Activated naive CD8-positive, alpha-beta T cell treated with anti-CD3 and anti-CD28 coated beads, Interleukin-2, amount 50 U/mL, for 24 hours (primary cell): ENCODE measurements at regions not wholly inside any gene's neighbourhood (a gene's known extent, or its start where the extent isn't known, plus 50 kb on each side); places are given as distances from the start of the nearest gene placed in this dataset.
"Not testable (repeated sequence)": the region's sequence is repeated elsewhere in the genome, so short reads cannot be mapped to it uniquely, and the experiment has no call there.

Experiments used
- ATAC-seq: fragments of 150-1000 bp; cut with Tn5 transposase; one replicate; pipeline ENCODE4 v1.10.0; 2021
- DNase-seq: peaks from one replicate; pipeline ENCODE4 v3.0.0; 2021
- H3K27ac Mint-ChIP-seq: one replicate; pipeline ENCODE4 v1.8.0; 2021; ENCODE audit warnings: mild to moderate bottlenecking, mixed read lengths
- H3K27me3 Mint-ChIP-seq: one replicate; pipeline ENCODE4 v1.8.0; 2021; ENCODE audit warnings: mixed read lengths
- H3K36me3 Mint-ChIP-seq: one replicate; pipeline ENCODE4 v1.8.0; 2021; ENCODE audit warnings: low read depth, mixed read lengths
- H3K4me1 Mint-ChIP-seq: one replicate; pipeline ENCODE4 v1.8.0; 2021; ENCODE audit warnings: mixed read lengths
- H3K4me3 Mint-ChIP-seq: one replicate; pipeline ENCODE4 v1.8.0; 2021; ENCODE audit warnings: mild to moderate bottlenecking, moderate library complexity, mixed read lengths
- H3K9me3 Mint-ChIP-seq: one replicate; pipeline ENCODE4 v1.8.0; 2021; ENCODE audit warnings: mixed read lengths

DNA sequence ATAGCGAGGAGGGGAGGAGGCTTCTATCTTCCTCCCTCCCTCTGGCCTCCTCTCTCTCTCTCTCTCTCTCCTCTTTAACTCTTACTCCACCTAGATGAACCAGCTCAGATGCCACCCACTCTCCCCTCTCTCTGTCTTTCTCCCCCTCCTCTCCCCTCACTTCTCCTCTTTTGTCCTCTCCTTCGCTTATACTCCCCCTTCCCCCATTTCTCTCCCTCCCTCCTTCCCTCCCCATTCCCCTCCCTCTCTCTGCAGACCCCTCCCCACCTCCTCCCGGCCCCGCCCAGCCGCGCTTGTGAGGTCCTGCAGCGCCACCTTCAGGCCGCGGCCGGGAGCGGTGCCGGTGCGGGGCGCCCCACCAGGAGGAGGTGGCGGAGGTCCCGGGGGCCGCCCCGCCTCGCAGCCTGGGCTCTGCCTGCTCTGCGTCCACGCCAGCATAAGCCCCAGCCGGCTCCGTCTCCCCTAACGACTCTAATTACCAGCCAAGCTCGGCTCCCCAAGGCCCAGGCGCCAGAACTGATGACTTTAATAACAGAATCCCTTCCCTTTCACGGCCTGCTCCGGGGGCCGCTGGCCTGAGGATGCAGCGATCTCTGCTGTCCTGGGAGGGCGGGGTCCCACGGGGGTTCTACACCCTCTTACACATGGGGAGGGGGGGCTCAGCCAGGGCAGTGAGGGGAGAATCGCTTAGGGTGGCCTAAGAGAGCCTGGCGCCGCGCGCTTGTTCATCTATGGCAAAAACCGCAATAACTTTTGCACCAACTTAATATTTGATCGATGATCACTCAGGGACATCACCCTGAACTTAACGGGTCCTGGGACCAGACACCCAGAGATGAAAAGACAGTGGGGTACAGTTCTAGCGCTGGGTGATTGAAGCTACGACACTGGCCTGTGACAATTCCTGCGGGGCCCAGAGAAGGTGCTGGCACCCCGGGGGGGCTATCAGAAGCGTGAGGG, 637.3 kb downstream of the MATN1 start:
- no peak overlapping the region for H3K27ac Mint-ChIP-seq
- peaks cover 39% of the 10 kb centered on the region for H3K27me3 Mint-ChIP-seq
- peak; percentile 37 for ATAC-seq
- peak; percentile 60 for DNase-seq
- H3K4me1 Mint-ChIP-seq = no peaks in the 10 kb centered on the region
- no peaks in the 10 kb centered on the region for H3K36me3 Mint-ChIP-seq
- no peak overlapping the region for H3K4me3 Mint-ChIP-seq
- peaks cover 7% of the 10 kb centered on the region for H3K9me3 Mint-ChIP-seq

DNA sequence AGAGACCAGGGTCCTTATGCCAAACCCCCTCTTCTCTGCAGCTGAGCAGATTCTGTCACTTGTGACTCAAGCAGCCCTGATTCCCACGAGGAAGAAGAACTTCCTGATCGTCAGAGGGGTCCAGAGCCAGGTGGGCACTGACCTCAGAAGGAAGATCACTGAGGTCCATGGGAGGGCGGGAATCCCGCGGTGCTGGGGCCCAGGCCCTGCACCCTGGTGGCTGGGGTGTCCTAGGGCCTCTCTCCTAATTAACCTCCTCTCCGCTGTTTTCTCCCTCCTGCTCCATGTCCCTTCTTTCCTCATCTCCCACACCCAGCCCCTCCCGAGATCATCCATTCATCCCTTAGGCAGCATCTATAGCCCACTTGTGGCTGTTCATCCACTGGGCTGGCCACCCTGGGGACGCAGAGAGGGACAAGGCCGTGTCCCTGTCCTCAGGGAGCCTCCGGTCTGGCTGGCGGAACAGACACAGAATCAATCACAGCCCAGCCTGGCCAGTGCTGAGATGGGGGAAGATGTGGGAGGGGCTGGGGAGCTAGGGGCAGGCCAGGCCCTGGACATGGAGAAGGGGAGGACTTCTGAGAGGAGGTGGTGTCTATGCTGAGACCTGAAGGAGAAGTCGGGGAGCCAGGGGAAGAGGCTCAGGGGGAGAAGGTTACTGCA, 638.3 kb downstream of the MATN1 start:
- Mint-ChIP-seq H3K36me3 (no peaks in the 10 kb centered on the region), H3K4me3 (no peak overlapping the region), H3K4me1 (no peaks in the 10 kb centered on the region), H3K9me3 (peaks cover 4% of the 10 kb centered on the region), H3K27me3 (peaks cover 39% of the 10 kb centered on the region), H3K27ac (no peak overlapping the region)
- ATAC-seq (no peak), DNase-seq (no peak)

DNA sequence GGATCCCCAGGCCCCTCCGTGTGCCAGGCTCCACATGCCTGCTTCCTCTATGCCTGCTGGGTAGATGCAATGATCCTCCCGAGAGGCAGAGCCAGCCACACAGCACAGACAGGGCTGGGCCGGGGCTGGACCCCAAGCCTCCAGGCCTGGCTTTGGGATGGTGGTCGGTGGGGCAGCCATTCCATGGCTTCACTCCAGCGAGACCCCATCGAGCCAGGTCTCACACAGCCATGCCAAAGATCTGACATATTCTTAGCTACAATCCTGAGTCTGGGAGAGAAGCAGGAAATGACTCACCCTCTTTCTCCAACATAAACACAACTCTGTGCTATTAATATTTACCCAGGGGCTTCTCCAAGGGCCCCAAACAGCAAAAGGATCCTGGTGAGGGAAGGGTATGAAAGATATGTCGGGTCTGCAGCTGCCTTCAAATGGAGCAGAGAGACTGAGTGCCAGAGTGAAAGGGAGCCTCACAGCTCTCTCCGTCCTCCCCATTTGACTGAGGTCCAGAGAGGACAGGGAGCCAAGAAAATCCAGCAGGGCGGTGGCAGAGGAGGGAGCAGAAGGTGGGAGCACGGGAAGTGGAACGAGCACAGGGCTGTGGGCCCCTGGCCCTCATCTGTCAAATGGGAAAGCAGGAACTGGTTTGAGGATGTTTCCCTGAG, 639.5 kb downstream of the MATN1 start:
- H3K4me1 Mint-ChIP-seq = no peaks in the 10 kb centered on the region
- no peaks in the 10 kb centered on the region for H3K36me3 Mint-ChIP-seq
- DNase-seq (no peak), ATAC-seq (no peak)
- no peak overlapping the region for H3K27ac Mint-ChIP-seq
- H3K27me3 Mint-ChIP-seq = peaks cover 31% of the 10 kb centered on the region
- no peaks in the 10 kb centered on the region for H3K9me3 Mint-ChIP-seq
- no peak overlapping the region for H3K4me3 Mint-ChIP-seq

DNA sequence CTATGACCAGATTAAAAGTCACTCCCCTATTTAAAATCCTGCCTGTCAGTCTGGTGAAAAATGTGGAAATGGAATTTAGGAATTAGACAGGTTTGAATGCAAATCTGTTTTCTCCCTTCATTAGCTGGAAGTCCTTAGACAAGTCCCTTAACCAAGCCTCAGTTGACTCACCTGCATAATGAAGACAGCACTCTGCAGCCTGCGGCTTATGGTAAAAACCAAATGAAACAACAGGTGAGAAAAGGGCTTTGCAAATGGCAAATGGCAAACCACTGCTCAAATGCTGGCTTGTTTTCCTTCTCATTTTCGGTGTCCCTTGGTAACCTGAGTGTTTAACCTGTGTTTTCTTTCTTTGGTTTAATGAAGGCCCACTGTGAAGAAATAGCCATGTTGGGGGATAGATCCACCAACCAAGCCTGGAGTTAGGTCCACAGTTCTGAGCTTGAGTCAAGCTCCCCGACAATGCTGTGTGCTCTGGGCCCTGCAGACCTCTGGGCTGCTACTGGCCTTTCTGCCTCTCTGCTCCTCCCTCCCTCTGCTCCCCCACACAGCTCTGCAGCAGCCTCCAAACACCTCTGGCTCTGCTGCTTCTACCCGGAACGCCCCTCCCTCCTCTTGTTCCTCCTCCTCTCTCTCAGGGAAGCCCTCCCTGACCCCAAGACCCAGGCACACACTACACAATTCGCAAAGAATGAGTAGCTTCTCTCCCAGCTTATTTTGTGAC, 641.8 kb downstream of the MATN1 start:
- peaks cover 23% of the 10 kb centered on the region for H3K27me3 Mint-ChIP-seq
- no peaks in the 10 kb centered on the region for H3K4me1 Mint-ChIP-seq
- ATAC-seq = no peak
- DNase-seq = no peak
- H3K36me3 Mint-ChIP-seq = no peaks in the 10 kb centered on the region
- no peak overlapping the region for H3K27ac Mint-ChIP-seq
- H3K9me3 Mint-ChIP-seq = no peaks in the 10 kb centered on the region
- no peak overlapping the region for H3K4me3 Mint-ChIP-seq

DNA sequence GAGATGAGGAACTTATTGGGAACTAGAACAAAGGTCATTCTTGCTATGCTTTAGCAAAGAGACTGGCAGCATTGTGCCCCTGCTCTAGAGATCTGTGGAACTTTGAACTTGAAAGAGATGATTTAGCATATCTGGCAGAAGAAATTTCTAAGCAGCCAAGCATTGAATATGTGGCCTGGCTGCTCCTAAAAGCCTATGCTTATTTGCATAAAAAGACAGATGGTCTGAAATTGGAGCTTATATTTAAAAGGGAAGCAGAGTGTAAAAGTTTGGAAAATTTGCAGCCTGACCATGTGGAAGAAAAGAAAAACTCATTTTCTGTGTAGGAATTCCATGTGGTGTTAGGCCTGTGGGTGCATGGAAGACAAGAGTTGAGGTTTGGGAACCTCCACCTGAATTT, 647.5 kb downstream of the MATN1 start:
- not testable (repeated sequence) for ATAC-seq, H3K4me1 Mint-ChIP-seq, H3K9me3 Mint-ChIP-seq, DNase-seq, H3K27me3 Mint-ChIP-seq, H3K4me3 Mint-ChIP-seq, H3K36me3 Mint-ChIP-seq, H3K27ac Mint-ChIP-seq

DNA sequence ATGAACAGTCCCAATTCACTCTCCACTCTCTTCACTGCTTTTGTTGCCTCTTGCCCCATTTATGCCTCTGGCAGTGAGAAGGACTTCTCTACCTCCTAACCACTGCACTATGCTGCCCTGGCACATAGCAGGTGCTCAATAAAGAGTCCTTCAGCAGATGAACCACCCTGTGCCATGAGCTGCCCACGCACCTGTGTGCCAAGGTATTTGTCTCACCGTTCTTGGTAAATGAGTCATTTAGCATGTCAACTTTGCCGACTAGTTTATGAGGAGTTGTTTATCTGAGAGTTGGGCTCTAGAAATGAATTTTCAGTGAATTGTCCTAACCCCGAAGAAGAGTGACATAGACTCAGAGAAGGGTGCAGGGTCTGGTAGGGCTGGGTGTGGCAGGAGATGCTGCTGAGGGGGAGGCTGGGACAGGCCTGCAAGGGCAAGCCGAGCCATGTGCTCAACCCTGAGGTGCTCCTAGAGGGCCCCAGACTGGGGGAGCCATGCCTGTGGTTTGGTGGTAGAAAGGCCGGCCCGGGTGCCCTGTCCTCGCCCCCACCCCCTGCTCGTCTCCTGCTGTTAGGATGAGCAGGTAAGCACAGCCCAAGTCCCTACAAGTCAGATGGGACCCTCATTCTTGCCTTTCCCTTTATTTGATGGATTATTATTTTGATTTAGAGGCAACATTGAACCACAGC, 654.5 kb downstream of the MATN1 start:
- no peak for ATAC-seq
- peaks cover 2% of the 10 kb centered on the region for H3K4me1 Mint-ChIP-seq
- peaks cover 3% of the 10 kb centered on the region for H3K27me3 Mint-ChIP-seq
- no peak for DNase-seq
- H3K4me3 Mint-ChIP-seq = no peak overlapping the region
- no peaks in the 10 kb centered on the region for H3K9me3 Mint-ChIP-seq
- no peak overlapping the region for H3K27ac Mint-ChIP-seq
- no peaks in the 10 kb centered on the region for H3K36me3 Mint-ChIP-seq

DNA sequence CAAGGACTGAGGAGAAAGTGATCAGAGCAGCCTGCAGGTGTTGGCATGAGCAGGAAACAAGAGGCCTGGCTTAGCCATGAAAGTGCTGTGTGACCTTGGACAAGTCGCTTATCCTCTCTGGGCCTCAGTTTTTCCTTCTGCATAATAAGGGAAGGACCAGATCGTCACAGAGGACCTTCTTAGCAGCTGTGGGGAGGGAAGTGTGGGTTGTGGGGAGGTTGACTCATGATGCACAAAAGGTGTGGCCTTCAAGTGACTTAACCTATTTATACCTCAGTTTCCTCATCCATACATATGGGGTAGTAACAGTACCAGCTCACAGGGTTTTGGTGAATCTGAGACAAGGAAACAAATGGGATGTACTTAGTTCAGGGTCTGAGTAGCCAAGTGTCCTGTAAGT, 658.8 kb downstream of the MATN1 start:
- no peak overlapping the region for H3K4me3 Mint-ChIP-seq
- DNase-seq = no peak
- H3K4me1 Mint-ChIP-seq = peaks cover 2% of the 10 kb centered on the region
- H3K27me3 Mint-ChIP-seq = peaks cover 3% of the 10 kb centered on the region
- H3K36me3 Mint-ChIP-seq = no peaks in the 10 kb centered on the region
- no peak overlapping the region for H3K27ac Mint-ChIP-seq
- no peaks in the 10 kb centered on the region for H3K9me3 Mint-ChIP-seq
- ATAC-seq = peak; percentile 44

DNA sequence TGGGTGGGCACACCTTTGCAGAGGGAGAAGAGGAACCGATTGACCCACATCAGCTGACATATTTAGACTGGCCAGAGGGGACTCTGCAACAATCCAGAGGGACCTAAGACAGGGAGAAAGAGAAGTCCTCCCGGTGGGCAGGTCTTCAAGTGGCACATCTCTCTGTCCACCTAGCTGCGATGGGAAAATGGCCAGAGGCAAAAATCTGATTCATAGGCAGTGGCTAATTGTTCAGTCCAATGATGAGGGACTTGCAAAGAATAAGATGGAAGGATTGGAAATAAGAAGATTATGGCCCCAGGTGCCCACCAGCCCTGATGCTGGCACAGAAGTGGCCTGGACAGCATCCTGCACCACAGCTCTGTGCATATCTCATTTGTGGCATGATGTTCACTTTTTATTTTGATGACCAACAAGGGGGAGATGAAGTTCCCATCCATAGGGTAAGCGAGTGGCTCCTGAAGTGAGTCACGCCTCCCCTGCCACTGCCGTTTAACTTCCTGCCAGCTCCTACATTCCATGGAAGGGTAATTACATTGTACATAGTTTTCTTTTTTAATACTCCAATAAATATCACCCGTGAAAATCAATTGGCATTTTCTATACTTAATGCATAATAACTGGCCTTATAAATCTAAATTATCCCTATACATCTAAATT, 659.6 kb downstream of the MATN1 start:
- Mint-ChIP-seq H3K27ac (no peak overlapping the region), H3K9me3 (no peaks in the 10 kb centered on the region), H3K27me3 (peaks cover 3% of the 10 kb centered on the region), H3K36me3 (no peaks in the 10 kb centered on the region), H3K4me1 (peaks cover 2% of the 10 kb centered on the region), H3K4me3 (no peak overlapping the region)
- ATAC-seq (no peak), DNase-seq (no peak)

DNA sequence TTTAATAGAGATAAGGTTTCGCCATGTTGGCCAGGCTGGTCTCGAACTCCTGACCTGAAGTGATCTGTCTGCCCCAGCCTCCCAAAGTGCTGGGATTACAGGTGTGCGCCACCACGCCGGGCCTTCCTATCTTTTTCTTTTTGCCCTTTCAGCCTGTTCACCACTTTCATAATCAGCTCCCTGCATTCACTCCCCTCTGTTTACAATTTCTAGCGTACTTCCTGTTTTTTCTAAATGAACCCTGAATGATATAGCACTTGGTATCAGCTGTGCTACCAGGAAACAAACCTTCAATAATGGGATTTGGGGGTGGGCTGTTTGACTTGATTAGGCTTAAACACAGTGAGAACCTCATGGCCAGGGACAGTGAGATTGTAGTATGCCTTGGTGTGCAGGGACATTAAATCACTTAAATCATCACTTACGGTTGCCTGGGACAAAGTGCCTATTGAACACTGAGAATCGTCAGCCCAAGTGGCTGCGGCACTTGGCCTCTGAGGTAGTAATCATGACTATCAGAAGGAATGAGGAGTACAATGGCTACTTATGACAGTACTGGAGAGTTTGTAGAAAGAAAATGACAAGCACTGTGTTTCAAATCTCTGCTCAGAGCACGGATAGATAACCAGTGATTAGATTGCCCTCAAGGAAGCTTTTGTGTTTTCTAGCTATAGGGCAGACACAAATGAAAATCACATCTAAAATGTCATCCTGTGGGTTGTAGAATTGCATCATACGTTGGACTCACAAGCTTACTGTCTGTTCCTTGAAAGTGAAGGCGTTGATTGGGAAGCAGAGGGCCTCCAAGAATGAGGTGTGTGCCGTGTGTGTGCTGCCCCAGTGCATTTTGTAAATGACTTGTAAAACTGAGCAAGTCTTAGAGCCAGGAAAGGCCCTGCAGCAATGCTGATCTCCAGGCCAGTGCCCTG, 661.8 kb downstream of the MATN1 start:
- Mint-ChIP-seq H3K4me1 (peaks cover 2% of the 10 kb centered on the region), H3K9me3 (no peaks in the 10 kb centered on the region), H3K27ac (no peak overlapping the region), H3K4me3 (no peak overlapping the region), H3K36me3 (no peaks in the 10 kb centered on the region), H3K27me3 (peaks cover 5% of the 10 kb centered on the region)
- ATAC-seq (no peak), DNase-seq (no peak)

DNA sequence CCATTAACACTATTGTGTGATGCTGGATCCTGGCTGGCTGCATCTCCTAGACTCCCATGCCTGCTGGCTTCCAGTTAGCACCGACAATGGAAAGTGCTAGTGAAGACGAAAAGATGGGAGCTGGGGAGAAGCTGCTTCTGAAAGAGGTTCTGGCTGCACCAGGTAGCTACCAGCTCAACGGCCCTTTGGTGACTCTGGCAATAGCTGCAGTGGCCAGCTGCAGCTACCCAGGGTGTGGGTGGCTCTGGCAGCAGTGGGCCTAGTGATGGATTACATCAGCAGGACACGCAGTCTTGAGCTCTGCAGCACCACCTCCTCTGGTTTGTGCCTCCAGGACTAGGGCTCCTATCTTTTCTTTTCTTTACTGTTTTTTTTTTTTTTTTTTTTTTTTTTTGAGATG, 662.6 kb downstream of the MATN1 start:
- Mint-ChIP-seq H3K9me3 (no peaks in the 10 kb centered on the region), H3K4me1 (peaks cover 2% of the 10 kb centered on the region), H3K27me3 (peaks cover 5% of the 10 kb centered on the region), H3K27ac (no peak overlapping the region), H3K36me3 (no peaks in the 10 kb centered on the region), H3K4me3 (no peak overlapping the region)
- ATAC-seq (no peak), DNase-seq (no peak)

DNA sequence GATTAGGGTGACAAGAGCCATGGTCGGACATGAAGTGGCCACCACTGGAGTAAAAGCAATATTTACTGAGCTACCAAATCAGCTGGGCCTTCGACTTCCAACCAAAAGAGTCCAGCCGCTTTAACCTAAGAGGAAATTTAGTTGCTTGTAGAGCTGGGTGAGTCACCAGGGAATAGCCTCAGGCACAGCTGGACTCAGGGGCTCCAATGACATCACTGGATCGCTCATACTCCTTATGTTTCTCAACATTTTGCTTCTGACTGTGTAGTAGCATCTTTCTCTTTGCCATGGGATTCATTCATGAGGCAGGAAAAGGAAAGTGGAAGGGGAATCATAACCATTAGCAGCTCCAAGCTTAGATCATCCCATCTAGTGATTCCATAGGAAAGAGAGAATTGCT, 664.4 kb downstream of the MATN1 start:
- Mint-ChIP-seq H3K27ac (no peak overlapping the region), H3K36me3 (no peaks in the 10 kb centered on the region), H3K4me1 (no peaks in the 10 kb centered on the region), H3K9me3 (no peaks in the 10 kb centered on the region), H3K27me3 (peaks cover 11% of the 10 kb centered on the region), H3K4me3 (no peak overlapping the region)
- DNase-seq (no peak), ATAC-seq (no peak)

DNA sequence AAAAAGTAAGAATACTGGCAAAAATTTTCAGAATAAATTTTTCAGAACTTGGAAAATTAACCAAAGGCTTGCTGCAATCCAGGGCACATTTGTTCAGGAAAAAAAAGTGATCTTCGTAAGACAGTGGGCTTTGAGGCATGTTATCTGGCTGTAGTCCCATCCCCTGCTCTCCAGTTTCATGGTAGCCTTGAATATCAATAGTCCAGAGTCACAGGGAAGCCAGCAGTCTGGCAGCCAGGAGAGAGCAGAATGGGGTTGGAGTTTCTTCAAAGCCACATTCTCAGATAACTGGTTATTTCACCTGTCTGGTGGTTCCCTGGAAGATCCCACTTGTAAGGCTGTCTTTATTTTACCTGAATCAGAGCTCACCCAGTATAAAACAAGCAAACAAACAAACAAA, 669.3 kb downstream of the MATN1 start:
- Mint-ChIP-seq H3K36me3 (no peaks in the 10 kb centered on the region), H3K27ac (no peak overlapping the region), H3K4me3 (no peak overlapping the region), H3K27me3 (peaks cover 29% of the 10 kb centered on the region), H3K4me1 (no peaks in the 10 kb centered on the region), H3K9me3 (no peaks in the 10 kb centered on the region)
- DNase-seq (no peak), ATAC-seq (no peak)

DNA sequence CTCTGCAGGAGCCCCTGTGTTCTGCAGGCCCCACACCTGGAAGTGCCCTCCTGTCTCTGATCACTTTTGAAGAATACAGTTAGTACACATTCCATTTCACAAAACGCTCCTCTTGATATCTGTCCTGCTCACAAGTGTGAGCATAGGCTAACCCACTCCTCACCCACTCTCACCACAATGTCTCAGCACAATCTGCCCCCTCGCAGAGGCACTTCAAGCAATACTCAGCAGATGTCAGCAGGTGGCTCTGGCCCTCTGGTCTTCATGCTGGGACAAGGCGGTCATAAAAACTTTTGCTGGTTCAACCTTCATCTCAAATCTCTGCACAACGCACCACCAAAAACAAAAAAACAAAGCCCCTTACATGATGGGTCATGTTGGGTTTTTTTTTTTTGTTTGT, 671.2 kb downstream of the MATN1 start:
- H3K27ac Mint-ChIP-seq = no peak overlapping the region
- H3K4me1 Mint-ChIP-seq = no peaks in the 10 kb centered on the region
- H3K9me3 Mint-ChIP-seq = no peaks in the 10 kb centered on the region
- H3K36me3 Mint-ChIP-seq = no peaks in the 10 kb centered on the region
- H3K27me3 Mint-ChIP-seq = peaks cover 31% of the 10 kb centered on the region
- DNase-seq (no peak), ATAC-seq (no peak)
- no peak overlapping the region for H3K4me3 Mint-ChIP-seq
